ENCODE measurements at regions not wholly inside any gene's neighbourhood (a gene's known extent, or its start where the extent isn't known, plus 50 kb on each side); places are given as distances from the start of the nearest gene placed in this dataset.
"Not testable (repeated sequence)": the region's sequence is repeated elsewhere in the genome, so short reads cannot be mapped to it uniquely, and the experiment has no call there.

GRCh38 chr9:31470051-31470450 lies 914.4 kb upstream of the ACO1 start:
- DNase-seq, result no peak

DNA sequence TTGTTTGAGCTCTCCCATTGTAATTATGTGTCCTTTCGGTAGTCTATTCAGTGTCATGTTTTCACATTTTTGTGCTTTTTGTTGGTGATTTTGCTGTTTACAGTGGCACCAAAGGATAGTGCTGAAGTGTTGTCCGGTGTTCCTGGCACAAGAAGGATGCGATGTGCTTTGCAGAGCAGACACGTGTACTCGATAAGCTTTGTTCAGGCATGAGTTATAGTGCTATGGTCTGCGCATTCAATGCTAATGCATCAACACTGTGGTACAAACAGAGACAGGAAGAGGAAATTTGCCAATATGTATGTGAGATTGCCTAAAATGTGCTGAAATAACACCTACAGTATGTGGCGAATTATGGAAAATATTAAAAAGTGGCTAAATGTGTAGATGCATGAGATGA lies 913.4 kb upstream of the ACO1 start:
- DNase-seq, result no peak

- no peak for DNase-seq
Measured at GRCh38 chr9:31486630-31487029, 897.8 kb upstream of the ACO1 start.

- DNase-seq, result no peak
Measured at GRCh38 chr9:31490551-31491106, 893.8 kb upstream of the ACO1 start.

- no peak for DNase-seq
Measured at GRCh38 chr9:31492229-31492628, 892.2 kb upstream of the ACO1 start.

- no peak for DNase-seq
Measured at GRCh38 chr9:31500422-31500821, 884.0 kb upstream of the ACO1 start.

GRCh38 chr9:31519011-31519410 lies 865.4 kb upstream of the ACO1 start:
- DNase-seq, result no peak

DNA sequence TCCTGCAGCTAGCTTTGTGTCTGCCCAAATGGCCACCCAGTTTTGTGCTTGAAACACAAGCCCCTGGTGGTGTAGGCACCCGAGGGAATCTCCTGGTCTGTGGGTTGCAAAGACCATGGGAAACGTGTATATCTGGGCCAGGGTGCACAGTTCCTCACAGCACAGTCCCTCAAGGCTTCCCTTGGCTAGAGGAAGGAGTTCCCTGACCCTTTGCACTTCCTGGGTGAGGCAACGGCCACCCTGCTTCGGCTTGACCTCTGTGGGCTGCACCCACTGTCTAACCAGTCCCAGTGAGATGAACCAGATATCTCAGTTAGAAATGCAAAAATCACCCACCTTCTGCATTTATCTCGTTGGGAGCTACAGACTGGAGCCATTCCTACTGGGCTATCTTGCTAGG lies 865.0 kb upstream of the ACO1 start:
- no peak for DNase-seq

DNA sequence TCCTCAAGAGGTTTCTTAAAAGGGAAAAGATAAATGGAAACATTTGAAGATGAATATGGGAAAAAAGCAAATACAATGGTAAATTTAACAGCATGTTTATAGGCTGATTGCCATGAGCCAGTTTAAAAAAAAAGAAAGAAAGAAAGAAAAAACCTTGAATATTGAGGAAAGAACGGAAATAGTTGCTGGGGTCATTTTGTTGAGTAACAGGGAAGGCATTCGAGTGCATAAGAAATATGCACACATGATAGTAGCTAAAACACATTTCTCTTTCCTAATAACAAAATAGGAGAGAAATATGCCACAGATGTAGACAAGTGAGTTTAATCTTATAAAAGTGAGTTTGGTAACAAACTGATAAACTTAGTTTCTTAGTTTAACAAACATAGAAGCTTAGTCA lies 864.6 kb upstream of the ACO1 start:
- DNase-seq, result no peak

GRCh38 chr9:31520301-31521085 lies 864.0 kb upstream of the ACO1 start:
- no peak for DNase-seq

DNA sequence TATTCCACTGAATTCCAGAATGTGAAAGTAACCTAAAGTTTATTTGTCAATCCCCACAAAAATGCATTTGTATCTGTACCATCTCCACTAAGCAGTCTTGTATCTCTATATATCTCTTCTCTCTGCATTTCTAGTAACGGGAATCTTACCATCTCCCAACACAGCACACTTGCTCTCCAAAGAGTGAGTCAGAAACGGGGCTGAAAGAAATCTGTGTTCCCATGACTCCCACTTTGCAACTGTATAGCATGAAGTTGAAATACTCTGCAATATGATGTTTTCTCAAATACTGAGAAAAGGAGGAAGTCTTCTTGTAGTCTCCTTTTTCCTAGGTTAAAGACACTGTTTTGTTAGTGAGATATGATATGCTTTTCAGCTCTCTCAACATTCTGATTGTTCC lies 848.8 kb upstream of the ACO1 start:
- DNase-seq, result no peak

DNA sequence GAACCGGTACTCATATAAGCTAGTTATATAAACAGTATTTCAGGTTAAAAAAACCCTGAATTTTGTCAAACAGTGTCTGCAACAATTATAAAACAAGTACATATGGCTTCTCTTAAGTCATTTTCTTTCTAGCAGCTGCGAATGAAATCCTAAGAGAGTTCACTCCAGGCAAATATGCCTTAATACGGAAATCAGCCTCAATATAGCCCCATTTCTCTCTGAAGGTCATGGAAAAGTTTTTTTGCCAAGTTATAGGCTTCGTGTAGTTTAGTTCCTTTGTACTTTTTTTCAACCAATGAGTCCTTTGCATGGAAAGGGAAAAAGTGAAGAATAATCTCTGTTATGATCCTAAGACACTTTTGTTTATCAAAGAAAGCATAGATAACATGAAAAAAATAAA lies 848.0 kb upstream of the ACO1 start:
- no peak for DNase-seq

GRCh38 chr9:31541721-31542281 lies 842.6 kb upstream of the ACO1 start:
- DNase-seq, result no peak

DNA sequence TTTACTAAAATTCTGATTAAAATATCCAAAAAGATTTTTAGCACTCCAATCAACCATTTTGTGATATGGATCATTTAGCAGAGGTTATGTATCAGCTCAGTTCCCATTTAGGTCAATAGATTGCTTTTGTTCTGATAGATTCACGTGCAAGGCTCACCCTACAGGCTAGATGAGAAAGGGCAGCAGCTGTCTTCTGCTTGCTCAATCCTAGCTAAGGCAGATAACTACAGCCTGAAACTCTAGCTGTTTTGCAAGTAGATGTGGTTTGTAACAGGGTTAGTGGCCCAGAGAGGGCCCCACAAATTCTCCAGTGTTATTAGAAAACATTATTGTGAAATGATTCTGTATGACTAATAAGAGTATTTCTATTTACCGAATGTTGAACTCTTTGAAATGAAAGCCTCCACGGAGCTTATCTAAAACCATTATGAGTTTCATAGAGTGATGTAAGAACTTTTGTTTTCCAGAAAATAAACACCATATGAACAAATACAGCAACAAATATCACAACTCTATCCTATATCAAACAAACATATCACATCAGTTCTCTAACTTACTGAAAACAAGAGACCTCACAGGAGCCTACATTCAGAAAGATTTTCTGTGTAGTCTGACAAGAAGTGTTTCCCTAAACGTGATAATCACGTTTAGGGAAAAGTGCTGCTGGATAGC lies 841.9 kb upstream of the ACO1 start:
- peak; percentile 0 for DNase-seq

- DNase-seq, result no peak
Measured at GRCh38 chr9:31554941-31555340, 829.5 kb upstream of the ACO1 start.

GRCh38 chr9:31556667-31557463 lies 827.6 kb upstream of the ACO1 start:
- DNase-seq, result no peak

- DNase-seq, result not testable (repeated sequence)
Measured at GRCh38 chr9:31572190-31572589, 812.3 kb upstream of the ACO1 start.

GRCh38 chr9:31573561-31573960 lies 810.9 kb upstream of the ACO1 start:
- DNase-seq, result no peak

DNA sequence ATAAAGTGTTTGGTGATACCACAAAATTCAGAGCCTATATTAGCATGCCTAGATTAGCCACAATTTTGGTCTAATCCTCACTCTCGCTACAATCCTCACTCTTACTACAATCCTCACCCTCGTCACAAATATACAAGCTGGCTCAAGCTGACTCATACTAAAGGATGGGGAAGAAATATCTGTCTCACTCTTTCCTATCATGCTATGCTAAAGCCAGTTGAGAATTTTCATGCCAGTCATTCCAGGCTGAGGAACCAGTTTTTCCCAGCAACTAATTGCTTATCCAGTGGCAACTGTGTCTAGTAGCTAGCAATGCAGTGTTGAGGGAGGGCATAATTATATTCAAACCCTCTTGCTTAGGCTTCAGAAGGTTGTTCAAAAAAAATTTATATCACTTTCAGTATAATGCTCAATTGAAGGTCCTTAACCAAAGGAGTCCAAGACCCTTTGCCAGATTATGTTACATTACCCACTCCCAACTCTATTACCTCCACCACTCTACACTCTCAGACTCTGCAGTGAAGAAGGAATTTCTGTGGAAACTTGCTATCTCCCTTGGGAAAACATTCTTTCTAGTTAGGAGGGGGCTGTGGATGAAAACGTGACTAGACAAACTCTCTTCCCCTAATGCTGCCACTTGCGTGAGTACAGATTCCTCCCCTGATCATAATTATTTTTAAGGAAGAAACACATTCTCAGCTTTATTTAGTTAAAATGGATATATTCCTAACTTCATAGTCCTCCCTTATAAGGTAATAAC lies 810.3 kb upstream of the ACO1 start:
- DNase-seq, result no peak

DNA sequence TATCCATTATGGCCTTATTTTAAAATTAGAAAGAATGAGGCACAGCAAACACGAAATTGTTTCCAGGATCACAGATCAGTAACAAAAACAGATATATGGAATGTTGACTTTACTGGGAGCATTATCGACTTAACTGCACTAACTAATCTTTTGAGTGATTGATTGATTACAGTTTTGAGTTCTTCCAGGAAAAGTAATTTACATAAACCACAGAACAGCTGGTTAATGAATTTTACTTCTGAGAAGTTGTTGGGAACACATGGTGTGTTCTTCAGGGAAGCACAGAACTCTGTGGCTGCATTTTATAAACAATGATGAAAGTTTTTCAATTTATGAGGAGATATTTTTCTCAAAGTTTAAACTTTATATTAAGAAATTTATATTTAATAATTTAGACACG lies 802.4 kb upstream of the ACO1 start:
- no peak for DNase-seq

DNA sequence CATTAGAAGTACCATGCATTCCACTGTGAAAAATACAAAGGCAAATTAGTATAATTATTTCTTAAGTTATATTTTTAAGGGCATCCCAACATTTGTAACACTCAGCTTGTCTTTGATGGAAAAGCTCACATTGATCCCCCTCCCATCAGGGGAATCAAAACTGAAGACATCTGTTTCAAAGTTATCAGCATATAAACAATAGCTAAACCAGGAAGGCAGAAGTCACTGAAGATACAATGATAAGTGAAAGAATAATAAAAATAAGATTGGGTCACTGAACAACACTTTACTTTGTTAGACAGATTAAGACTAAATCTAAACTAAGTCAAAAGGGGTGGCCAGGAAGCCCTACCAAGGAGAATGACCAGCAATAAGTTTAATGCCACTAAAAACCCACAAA lies 801.9 kb upstream of the ACO1 start:
- no peak for DNase-seq

- no peak for DNase-seq
Measured at GRCh38 chr9:31585158-31585557, 799.3 kb upstream of the ACO1 start.
